HL-60 (cell line): ENCODE measurements at regions not wholly inside any gene's neighbourhood (a gene's known extent, or its start where the extent isn't known, plus 50 kb on each side); places are given as distances from the start of the nearest gene placed in this dataset.

ENCODE experiments used
- DNase-seq, 2 experiments: peaks; one replicate each; pipeline ENCODE4 v3.0.0-alpha.2; 2010 to 2020; ENCODE audit warnings: low read depth in 1 of 2, low spot score in 1 of 2
- H3K27ac ChIP-seq: fragments of 250-450 bp; sonication (Bioruptor Pico); replicated peaks from 2 replicates; pipeline ENCODE4 v1.5.1; 2020; ENCODE audit warnings: mild to moderate bottlenecking, moderate library complexity
- H3K27me3 ChIP-seq: fragments of 250-450 bp; sonication (Bioruptor Pico); 2 replicates; pipeline ENCODE4 v1.5.1; 2021; ENCODE audit warnings: mild to moderate bottlenecking, moderate library complexity; ENCODE audit not compliant: insufficient read depth, poor library complexity, severe bottlenecking
- H3K4me3 ChIP-seq: replicated peaks from 2 replicates; pipeline ENCODE4 v1.5.1; 2011; ENCODE audit warnings: mild to moderate bottlenecking, control low read depth, low read length; ENCODE audit not compliant: insufficient read depth
- GABPA ChIP-seq: IDR thresholded peaks from 2 replicates; pipeline ENCODE4 v1.6.1; 2012; ENCODE audit warnings: low read depth
- POLR2AphosphoS5 ChIP-seq: IDR thresholded peaks from 2 replicates; pipeline ENCODE4 v1.6.1; 2012; ENCODE audit warnings: low read depth
- SPI1 ChIP-seq: IDR thresholded peaks from 2 replicates; pipeline ENCODE4 v1.6.1; 2012; ENCODE audit warnings: low read depth, mild to moderate bottlenecking, borderline replicate concordance
- TF ChIP-seq, protein P1 (sequence below): IDR thresholded peaks from 2 replicates; pipeline ENCODE4 v1.6.1; 2012; ENCODE audit warnings: low read depth; ENCODE audit not compliant: insufficient replicate concordance
- TF ChIP-seq, protein P2 (sequence below): IDR thresholded peaks from one replicate; pipeline ENCODE4 v1.5.1; 2011; ENCODE audit warnings: low read length, control low read depth, inconsistent platforms; ENCODE audit not compliant: insufficient read depth

DNA sequence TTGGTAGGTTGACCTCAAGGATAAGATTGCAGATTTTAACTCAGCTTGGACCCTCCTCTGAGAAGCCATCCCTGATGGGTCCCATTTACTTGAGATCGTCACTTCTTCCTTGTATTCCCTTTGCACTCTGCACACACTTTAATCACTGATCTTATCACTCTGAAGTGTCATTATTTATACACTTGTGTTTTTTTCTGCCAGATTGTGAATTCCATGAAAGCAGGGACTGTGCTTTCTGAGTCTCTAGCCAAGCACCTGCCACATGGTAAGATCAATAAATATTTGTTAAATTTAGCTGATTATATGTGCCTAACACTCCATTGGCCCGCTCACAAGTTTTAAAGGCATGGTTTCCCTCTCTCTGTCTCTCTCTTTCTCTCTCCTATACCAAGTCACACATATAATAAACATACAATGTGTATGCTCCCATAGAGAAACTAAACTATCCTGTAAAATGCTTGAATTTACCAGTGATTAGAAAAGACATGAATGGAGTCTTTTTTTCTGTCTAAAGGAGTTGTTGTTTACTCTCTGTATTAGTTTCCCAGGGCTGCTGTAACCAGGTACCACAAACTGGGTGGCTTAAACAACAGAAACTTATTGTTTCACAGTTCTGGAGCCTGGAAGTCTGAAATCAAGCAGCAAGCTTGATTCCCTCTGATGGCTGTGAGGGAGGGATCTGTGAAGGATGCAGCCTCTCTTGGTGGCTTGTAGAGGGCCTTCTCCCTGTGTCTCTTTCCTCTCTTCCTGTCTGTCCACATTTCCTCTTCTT is 105.2 kb upstream of the GADD45A start:
- TF ChIP-seq POLR2AphosphoS5 (no peak), GABPA (no peak), SPI1 (no peak)
- TF ChIP-seq, protein P1, sequence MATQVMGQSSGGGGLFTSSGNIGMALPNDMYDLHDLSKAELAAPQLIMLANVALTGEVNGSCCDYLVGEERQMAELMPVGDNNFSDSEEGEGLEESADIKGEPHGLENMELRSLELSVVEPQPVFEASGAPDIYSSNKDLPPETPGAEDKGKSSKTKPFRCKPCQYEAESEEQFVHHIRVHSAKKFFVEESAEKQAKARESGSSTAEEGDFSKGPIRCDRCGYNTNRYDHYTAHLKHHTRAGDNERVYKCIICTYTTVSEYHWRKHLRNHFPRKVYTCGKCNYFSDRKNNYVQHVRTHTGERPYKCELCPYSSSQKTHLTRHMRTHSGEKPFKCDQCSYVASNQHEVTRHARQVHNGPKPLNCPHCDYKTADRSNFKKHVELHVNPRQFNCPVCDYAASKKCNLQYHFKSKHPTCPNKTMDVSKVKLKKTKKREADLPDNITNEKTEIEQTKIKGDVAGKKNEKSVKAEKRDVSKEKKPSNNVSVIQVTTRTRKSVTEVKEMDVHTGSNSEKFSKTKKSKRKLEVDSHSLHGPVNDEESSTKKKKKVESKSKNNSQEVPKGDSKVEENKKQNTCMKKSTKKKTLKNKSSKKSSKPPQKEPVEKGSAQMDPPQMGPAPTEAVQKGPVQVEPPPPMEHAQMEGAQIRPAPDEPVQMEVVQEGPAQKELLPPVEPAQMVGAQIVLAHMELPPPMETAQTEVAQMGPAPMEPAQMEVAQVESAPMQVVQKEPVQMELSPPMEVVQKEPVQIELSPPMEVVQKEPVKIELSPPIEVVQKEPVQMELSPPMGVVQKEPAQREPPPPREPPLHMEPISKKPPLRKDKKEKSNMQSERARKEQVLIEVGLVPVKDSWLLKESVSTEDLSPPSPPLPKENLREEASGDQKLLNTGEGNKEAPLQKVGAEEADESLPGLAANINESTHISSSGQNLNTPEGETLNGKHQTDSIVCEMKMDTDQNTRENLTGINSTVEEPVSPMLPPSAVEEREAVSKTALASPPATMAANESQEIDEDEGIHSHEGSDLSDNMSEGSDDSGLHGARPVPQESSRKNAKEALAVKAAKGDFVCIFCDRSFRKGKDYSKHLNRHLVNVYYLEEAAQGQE, result no peak
- TF ChIP-seq, protein P2, sequence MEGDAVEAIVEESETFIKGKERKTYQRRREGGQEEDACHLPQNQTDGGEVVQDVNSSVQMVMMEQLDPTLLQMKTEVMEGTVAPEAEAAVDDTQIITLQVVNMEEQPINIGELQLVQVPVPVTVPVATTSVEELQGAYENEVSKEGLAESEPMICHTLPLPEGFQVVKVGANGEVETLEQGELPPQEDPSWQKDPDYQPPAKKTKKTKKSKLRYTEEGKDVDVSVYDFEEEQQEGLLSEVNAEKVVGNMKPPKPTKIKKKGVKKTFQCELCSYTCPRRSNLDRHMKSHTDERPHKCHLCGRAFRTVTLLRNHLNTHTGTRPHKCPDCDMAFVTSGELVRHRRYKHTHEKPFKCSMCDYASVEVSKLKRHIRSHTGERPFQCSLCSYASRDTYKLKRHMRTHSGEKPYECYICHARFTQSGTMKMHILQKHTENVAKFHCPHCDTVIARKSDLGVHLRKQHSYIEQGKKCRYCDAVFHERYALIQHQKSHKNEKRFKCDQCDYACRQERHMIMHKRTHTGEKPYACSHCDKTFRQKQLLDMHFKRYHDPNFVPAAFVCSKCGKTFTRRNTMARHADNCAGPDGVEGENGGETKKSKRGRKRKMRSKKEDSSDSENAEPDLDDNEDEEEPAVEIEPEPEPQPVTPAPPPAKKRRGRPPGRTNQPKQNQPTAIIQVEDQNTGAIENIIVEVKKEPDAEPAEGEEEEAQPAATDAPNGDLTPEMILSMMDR, result no peak
- peaks cover 3% of the 10 kb centered on the region for H3K27me3 ChIP-seq
- H3K4me3 ChIP-seq, result no peak overlapping the region
- H3K27ac ChIP-seq, result no peak overlapping the region
- no peak for DNase-seq

DNA sequence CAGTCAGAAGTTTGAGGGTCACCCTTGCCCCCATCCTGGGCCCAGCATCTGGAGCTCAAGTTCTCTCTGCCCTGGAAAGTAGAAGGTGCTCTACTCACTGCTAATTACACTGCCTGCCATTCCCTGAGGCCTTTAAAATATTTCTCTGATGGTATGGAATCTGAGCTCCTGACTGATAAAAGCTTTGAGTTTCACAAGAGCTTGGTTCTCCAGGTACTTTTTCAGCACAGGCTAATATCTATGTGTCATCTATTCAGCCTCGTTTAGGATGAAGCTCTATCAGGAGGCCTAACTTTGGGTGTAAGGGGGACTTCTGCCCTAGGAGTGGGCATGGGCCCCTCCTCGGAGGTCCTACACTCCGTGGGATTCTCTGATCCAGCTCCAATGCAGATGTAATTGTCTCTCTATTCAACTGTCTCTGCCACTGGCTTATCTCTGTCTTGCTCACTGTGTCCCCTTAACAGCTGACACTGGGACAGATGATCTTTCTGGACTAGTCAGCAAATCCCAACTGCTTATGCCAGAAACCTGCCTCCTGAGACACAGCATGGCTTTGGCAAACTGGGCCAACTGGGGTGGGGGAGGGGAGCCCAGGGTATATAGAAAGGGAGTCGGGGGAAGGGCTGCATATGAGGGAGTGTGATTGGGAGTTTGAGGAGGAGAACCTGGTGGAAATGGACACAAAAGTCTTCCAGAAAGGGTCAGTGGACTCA is 104.2 kb upstream of the GADD45A start:
- Histone ChIP-seq H3K27ac (no peak overlapping the region), H3K27me3 (peaks cover 3% of the 10 kb centered on the region), H3K4me3 (no peak overlapping the region)
- no peak for DNase-seq
- TF ChIP-seq GABPA (no peak), POLR2AphosphoS5 (no peak), SPI1 (no peak)
- TF ChIP-seq, protein P2, result no peak
- TF ChIP-seq, protein P1, result no peak

DNA sequence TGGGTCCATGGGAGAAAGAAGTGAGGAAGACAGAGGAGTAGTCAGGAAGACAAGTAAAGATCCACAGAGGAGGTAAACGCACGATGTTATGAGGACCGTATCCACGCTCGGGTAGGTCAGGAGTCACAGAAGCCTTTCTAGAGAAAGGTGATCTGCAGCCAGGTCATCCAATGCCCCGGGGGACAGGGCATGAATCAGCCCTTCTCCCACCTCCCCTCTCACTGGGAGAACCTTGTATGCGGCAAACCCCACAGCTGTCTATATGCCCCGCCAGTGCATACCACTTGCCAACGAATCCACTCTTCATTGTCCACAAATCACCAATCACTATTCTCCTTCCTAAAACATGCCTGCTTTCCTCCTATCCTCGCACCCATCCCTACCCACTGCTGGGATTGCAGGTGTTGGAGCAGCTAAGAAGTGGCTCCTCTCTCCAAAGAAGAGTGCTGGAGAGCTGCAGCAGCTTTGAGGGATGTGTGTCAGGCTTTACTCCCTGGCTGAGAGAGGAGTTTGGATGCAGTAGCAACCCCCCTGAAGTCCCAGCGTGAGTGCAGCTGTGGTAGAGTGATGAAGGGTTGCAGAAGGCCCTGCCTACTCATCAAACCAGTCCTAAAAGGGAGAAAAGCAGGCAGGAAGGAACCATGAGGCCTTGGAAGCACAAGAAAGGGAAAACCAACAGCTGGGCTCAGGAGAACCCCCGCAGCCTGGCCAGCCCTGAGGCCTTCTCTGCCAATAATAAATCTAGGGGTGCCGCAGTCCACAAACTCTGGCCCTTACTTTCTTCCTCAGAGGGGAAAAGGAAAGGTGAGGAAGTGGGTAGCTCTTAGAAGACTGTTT is 102.2 kb upstream of the GADD45A start:
- Histone ChIP-seq H3K27me3 (peaks cover 3% of the 10 kb centered on the region), H3K4me3 (no peak overlapping the region), H3K27ac (no peak overlapping the region)
- DNase-seq, result no peak
- TF ChIP-seq SPI1 (no peak), POLR2AphosphoS5 (no peak), GABPA (no peak)
- TF ChIP-seq, protein P1, result no peak
- TF ChIP-seq, protein P2, result no peak
